HG03095 (cell line): ENCODE measurements at regions not wholly inside any gene's neighbourhood (a gene's known extent, or its start where the extent isn't known, plus 50 kb on each side); places are given as distances from the start of the nearest gene placed in this dataset.

Source experiments
- ATAC-seq: cut with Tn5 transposase; IDR thresholded peaks from one replicate; pipeline ENCODE4 v1.9.1; 2021; ENCODE audit warnings: moderate library complexity; ENCODE audit not compliant: unreplicated experiment

DNA sequence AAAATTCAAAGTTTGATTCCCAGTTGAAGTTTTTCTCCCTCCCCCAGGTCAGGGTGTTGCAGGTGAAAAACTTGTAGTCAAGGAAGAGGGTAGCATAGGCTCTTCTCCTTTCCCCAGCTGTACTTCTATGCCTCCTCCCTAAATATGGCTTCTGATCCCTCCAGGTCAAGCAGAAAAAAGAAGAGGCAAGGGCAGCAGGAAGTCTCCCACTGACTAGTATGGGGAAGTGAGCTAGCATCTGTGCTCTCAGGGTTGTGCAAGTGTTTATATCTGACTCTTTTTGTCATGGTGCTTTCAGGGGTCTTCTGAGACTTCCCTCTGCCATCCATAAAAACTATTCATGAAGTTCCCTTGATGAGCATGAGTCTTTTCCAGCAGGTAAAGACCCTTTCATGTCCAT is 76.0 kb downstream of the ATPSCKMT start:
- no peak for ATAC-seq

DNA sequence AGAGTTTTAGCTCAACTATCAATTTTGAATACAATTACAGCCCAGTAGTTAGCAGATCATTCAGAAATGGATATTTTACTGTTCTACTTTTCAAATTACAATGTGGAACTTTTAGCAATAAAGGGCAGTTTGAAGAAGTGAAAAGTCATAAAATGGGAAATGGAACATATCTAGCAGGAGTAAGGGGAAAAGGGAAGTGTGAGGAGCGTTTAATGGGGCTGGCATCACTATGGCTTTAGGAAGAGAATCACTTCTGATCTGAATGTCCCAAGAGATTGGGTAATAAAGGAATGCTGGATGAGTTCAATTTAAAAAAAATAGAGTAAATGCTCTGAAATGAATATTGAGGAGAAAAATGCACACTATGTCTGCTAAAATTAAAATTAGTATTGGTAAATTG is 77.4 kb downstream of the ATPSCKMT start:
- ATAC-seq, result no peak

DNA sequence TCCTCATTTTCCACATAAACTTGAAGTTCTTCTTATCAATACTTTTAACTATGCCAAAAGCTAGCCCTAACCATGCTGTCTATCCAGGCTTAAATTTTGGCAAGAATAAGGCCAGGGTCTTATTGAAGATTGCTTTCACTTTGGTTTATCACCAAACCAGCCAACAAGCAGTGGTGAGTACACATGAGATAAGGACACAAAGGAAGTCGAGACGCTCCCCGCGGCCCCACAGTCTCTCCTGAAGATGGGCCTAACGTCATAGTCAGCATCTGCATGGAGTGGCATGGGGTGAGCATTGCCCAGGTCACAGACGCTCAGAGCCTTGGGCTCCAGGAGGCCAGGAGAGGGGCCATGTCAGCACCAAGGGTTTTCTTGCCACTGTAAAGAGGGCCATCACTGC is 80.3 kb downstream of the ATPSCKMT start:
- ATAC-seq, result no peak

DNA sequence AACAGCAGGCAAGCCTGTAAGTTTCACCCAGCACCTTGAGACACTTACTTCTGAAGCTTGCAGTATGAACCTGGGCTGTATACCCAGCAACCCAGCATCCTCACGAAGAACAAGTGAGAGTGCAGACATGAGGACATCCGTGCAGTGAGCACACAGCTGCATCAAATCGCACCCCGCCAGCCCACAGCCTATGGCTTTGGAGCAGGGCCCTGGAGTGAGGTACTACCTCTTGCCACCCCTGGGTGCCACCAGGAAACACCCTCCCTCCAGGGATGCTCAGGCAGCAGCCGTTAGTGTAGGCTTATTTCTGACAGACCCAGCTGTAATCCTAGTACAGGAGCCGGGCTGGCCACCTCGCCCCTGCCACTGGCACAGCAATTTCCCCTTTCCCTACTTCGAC is 81.4 kb downstream of the ATPSCKMT start:
- no peak for ATAC-seq

DNA sequence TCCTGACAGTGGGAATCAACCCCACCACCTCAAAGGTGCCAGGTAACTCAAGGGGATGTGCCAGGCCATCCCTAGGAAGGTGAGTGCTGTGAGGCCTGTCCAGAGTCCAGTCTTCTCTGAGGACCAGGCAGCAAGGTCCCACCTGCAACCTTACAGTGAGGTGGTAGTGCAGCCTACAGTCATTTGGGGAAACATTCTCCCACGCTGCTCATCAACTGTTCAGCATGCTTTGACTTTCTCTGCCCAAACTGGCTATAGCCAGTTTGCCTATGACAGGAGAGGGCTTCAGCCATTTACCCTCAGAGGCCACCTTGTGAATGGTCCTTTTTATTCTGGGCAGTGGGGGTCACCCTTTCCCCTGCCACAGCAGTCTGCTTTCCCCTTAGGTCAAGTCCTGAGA is 81.9 kb downstream of the ATPSCKMT start:
- ATAC-seq, result no peak

DNA sequence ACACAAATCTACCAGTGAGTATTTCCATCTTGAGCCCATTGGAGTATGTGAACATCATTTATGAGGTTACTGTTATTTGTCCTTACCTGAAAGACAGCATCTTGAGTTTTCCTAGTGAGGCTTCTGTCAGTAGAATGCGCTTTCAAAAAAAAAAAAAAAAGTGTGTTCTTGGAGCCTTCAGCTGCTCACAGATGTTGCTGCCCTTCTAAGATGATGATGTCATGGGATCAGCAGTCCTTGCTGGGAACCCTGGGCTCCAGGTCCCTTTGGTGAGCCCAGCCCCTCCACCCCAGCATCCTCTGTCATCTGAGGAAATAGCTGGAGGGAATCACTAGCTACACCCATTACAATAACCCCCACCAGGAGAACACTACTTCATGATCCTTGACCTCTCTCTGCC is 83.3 kb downstream of the ATPSCKMT start:
- no peak for ATAC-seq

DNA sequence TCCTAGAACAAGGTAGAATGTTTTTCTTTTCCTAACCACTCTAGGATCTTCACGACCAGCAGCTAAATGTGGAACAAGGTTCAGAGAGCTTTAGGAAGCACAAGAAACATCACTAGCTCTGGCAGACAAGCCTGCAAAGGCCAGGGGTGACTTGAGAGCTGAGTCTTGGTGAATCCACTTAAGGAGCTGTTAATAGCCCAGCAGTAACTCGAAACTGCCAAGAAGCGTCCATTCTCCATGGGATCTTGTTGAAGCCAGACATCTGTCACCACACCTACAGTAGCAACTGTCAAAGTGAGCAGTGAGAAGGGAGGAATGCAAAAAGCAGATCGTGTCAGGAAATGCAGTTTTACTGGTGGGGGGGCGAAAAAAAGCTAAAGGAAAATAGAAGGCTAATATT is 87.2 kb downstream of the ATPSCKMT start:
- ATAC-seq, result no peak

DNA sequence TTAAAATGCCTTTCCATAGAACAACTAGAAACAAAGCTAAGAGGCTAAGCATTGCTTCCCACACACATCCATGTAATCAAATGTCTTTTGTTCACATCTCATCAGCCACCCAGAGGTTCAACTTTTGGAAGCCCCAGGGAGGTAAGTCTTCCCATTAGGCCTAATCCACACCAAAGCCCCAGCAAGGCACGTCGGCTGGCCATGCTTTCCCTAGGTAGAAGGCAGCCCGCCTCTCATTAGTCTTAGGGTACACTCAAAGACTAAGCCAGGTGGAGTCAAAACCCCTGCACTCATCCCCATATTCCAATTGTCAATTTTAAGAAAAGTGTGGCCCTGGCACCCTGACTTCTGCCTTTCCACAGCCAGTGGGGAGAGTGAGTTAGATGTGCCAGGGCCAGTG is 87.9 kb downstream of the ATPSCKMT start:
- no peak for ATAC-seq

DNA sequence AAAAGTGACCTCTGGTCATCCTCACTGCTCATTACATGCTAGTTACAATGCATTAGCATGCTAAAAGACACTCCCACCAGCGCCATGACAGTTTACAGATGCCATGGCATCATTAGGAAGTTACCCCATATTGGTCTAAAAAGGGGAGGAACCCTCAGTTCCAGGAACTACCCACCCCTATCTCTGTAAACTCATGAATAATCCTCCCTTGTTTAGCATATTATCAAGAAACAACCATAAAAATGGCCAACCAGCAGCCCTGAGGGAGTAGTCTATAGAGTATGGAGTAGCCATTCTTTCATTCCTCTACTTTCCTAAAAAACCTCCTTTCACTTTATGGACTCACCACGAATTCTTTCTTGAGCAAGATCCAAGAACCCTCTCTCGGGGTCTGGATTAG is 89.4 kb downstream of the ATPSCKMT start:
- ATAC-seq, result no peak

DNA sequence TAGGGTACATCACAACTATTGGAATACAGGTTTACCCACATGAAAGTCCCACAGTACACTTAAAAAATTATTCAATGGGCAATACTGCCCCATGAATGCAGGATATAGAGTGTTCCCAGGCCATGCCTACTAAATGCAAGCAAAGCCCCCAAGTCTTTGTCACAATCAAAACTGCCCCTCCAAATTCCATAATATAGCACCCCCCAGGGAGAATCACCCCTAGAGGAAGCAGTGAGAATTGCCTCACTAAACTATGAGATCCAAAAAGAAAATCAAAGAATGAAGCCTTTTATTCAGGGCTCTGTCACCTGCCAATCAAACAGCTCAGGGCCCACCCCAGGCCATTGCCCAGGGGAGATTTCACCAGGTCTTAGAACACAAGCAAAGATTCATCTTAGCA is 90.8 kb downstream of the ATPSCKMT start:
- ATAC-seq, result no peak

DNA sequence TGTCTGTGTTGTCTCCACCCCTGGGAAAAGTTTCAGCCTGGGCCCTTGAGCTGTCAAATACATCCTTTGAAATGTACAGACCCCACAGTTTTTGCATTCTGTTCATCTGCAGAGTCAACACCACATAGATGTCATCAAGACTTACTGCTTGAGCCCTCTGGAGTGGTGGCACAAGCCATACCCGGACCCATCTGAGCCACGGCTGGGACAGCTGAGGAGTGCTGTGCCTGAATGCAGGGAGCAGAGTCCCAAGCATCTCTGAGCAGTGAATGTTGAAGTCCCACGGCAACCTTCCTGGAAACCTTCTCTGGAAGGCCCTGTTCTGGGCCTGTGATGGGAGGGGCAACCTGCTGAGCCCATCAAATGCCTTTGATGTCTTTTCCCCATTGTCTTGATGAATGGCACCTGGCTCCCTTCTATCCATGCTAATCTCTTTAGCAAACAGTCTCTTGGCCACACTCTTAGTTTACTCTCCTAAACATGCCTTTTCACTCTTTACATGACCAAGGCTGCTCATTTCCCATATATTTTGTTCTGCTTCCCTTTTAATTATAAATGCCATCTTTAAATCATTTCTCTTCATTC is 92.5 kb downstream of the ATPSCKMT start:
- ATAC-seq, result no peak

DNA sequence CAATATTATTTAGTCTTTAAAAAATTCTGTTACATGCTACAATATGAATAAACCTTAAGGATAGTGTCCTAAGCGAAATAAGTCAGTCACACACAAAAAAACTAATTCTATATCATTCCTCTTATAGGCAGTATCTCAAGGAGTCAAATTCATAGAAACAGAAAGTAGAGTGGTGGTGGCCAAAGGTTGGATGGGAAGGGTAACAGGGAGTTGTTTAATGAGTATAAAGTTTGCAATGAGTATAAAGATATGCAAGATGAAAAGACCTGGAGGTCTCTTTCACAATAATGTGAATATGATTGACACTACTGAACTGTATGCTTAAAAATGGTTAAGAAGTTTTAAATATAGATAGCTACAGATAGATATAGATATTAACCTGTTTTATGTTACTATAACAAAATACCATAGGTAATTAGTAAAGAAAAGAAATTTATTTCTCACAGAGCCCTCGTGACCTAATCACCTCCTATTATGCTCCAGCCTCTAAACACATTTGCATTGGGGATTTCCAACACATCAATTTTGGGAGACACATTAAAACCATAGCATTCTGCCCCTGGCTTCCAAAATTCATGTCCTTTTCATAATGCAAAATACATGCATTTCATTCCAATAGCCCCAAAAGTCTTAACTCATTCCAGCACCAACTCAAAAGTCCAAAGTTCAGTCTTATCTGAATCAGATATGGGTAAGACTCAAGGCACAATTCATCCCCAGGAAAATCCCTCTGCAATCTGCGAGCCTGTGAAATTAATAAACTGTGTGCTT is 93.6 kb downstream of the ATPSCKMT start:
- ATAC-seq, result no peak

DNA sequence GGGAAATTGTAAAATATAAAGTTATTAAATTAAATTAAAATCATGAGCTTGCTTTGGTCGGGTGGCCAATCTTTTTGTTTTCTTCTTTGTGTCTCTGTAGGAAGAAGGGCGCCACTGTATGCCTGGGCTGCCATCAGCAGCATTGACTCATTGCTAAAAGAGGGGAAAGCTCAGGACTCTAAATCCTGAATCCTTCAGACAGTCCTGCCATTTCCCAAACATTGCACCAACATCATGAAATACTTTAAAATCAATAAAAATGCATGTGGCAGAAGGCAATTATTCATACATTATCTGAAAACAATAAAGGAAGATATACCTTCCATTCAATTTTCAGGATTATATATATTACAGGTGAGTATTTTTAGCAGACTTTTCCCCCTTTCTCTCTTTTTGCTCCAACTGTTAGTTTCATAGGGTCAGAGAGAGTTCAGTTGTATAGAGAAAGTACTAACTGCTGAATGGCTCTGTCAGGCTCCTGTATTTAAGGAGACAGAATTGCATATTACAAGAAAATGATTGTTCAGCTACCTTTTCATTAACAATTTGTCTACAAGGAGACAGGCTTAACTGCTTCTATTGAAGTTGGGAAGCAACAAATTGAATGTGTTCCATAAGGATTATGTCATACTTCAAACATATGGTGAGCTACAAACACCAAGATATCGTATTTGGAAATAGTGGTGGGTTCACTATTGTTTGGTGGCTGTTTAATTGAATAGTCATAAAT is 95.7 kb downstream of the ATPSCKMT start:
- ATAC-seq, result no peak

DNA sequence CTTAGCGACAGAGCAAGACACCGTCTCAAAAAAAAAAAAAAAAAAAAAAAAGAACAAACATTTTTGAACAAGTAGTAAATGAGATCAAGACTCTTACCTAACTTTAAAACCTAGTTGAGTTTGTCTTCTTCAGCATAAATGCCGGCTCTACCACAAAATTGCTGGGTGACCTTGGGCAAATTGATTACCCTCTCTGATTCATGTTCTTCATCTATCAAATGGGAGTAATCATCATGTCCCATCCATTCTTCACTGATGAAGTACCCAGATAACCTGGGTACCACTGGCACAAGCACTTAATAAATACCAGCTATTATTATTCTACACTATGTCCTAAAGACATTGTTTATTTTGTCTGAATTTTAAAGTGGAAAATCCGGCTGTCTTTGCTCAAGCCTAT is 96.3 kb downstream of the ATPSCKMT start:
- ATAC-seq, result no peak

DNA sequence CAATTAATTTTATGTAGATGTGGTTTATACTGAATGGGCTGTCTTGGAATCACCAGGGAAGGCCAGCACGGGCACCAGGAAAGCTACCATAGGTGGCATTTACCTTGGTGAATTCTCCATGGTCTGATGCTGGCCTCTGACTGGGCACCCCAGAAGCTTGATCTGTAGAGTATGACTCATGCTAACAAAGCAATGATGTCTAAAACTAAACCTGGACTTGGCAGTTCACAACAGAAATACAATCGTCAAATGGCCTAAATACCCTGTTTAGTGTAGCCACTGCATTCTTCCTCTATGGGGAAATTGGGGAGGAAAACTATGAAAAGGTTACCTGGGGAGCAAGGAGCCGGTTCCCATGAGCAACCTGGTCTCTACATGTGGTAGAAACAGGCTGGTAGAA is 98.0 kb downstream of the ATPSCKMT start:
- ATAC-seq, result no peak

DNA sequence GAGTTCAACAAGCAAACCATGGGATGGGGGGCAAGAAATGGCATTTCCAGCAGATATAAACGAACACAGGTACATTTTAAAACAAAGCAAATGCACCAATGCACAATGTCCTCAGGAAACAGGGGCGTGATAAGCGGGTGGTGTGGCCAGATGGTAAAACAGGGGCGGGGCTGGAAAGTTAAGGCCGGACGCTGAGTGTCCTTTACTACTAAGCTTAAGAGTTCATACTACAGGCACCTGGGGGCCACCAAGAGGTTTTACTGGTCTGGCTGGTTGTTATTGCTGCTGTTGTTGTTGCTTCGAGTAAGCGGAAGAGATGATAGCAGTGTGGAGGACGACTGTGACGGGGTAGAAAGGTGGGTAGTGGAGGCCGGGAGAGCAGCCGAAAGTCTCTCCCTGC is 99.8 kb downstream of the ATPSCKMT start:
- no peak for ATAC-seq

DNA sequence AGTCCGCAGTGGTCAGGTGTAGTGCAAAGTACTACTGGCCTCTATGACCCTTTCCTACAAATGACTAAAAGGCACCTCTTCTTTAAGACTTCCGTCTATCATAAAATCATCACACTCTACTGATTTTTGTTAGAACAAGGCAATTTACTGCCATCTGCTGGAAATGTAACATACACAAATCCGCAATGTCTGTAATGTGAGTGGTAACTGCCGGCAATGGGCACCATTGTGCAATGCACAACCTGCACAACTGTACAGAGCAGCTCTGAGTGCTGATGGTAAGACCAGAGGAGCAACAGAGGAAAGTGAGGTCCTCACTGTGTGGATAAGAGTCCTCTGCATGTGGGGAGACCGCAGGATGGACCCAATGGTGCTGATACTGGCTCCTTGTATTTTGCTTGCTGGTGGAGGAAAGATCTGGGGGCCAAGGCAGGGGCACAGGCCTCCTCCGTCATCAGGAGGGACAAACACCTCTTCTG is 103.7 kb downstream of the ATPSCKMT start:
- ATAC-seq, result no peak

DNA sequence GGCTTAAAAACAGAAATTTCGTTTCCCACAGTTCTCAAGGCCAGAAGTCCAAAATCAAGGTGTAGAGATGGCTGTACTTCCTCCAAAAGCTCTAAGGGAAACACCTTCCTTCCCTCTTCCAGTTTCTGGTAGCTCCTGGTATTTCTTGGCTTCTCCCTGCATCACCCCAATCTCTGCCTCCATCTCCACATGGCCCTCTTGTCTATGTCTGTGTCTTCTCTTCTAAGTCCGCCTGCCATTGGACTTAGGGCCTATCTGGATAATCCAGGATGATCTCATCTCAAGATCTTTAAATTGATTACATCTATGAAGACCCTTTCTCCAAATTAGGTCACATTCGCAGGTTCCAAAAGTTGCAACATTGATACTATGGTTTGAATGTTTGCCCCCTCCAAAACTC is 105.6 kb downstream of the ATPSCKMT start:
- ATAC-seq, result no peak

DNA sequence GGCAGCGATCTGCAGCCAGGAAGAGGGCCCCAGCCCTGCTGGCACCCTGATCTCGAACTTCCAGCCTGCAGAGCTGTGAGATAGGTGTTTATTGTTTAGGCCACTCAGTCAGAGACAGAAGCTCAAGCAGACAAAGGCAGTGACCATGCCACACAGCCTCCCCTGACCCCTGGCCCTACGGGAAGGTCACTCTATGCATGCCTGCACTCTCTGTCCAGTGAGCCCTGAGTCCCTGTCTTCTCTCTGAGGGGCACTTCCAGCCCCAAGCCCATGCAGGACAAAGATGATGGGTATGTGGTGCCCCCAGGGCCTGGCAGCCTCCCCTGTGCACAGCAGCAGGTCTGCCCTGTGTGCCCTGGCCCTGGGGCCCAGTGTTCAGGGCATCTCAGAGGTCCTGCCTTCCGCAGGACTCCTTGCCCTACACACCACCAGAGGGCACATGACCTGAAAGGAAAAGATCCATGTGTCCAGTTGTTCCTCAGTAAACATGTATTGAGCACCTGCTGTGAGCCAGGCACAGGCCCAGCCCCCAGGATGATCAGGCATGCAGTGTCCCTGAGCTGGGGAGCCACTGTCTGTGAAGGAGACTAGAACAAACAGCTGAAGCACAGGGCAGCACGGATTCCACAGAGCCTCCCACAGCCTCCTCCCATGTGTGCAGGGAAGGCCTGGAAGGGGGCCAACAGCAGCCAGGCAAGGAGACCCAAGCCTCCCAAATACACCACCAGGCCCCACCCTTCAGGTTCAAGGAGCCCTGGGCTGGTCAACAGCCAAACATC is 109.3 kb downstream of the ATPSCKMT start:
- no peak for ATAC-seq

DNA sequence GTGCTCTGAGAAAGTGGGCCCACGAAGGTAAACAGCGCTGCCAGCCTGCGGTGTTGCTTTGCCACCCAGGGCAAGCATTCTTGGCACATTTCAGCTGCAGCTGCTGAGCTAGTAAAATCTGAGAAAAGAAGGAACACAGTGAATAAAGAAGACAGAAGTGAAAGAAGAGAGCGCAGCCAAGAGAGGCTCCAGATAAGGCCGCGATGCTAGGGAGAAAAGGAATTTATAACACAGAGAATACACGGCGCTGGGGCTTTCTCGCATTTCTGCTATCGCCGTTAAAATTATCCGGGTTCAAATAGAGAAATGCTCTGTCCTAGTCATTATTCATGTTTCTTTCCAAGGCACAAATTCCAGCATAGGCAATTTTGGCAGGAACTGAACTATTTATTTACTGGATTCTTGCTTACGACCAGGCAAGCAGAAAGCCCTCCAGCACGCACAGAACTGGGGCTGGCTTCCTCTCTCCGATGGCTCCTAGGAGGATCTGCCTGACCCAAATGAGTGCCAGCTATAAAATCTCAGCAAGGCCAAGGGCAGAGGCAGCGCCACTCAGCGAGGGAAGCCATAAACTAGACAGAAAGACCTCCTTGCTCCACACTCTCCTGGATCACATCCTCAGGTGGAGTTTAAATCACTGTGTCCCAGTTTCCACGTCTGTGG is 111.2 kb downstream of the ATPSCKMT start:
- ATAC-seq, result no peak

DNA sequence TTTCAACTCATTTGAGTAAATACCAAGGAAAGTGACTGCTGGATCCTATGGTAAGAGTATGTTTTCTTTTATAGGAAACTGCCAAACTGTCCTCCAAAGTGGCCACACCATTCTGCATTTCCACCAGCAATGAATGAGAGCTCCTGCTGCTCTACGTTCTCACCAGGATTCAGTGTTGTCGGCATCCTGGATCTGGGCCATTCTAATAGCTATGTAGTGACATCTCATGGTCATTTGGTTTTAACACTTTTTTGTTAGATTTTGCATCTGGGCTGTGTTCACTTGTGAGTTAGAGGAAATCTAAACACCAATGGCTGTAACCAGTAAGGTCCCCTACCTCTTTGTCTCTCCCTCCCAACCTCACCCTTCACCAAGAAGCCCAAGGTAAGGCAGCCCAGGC is 115.9 kb downstream of the ATPSCKMT start:
- ATAC-seq, result no peak
